Testis (tissue), 2 donors: ENCODE measurements at regions not wholly inside any gene's neighbourhood (a gene's known extent, or its start where the extent isn't known, plus 50 kb on each side); places are given as distances from the start of the nearest gene placed in this dataset.

Source experiments
- DNase-seq: peaks from one replicate; pipeline ENCODE4 v3.0.0-alpha.2; 2019
- H3K27ac ChIP-seq, 2 donors: fragments of 200-600 bp; sonication (generic); one replicate each; pipeline ENCODE4 v1.5.1; 2019
- H3K27me3 ChIP-seq: fragments of 200-600 bp; sonication (generic); one replicate; pipeline ENCODE4 v1.5.1; 2019
- H3K36me3 ChIP-seq: fragments of 200-600 bp; sonication (generic); one replicate; pipeline ENCODE4 v1.5.1; 2017; ENCODE audit warnings: low read depth; ENCODE audit errors: missing control alignments
- H3K4me1 ChIP-seq: fragments of 200-600 bp; sonication (generic); one replicate; pipeline ENCODE4 v1.5.1; 2019
- H3K4me3 ChIP-seq, 2 donors: fragments of 200-600 bp; sonication (generic); one replicate each; pipeline ENCODE4 v1.5.1; 2017 to 2019
- H3K9me3 ChIP-seq: fragments of 200-600 bp; sonication (generic); one replicate; pipeline ENCODE4 v1.5.1; 2017
- POLR2A ChIP-seq: fragments of 450-650 bp; IDR thresholded peaks from one replicate; pipeline ENCODE4 v1.6.1; 2017; ENCODE audit warnings: antibody characterized with exemption, mild to moderate bottlenecking, moderate library complexity
- WGBS, 2 donors: methylation state at CpG; one replicate each; pipeline ENCODE4 v1.1.5; 2018; 5-methylcytosine and 5-hydroxymethylcytosine counted together
- intact Hi-C: fragments of 100-400 bp; cut with DNase I; formaldehyde crosslinking; loops from one replicate; pipeline ENCODE4 v1.15.1; 2023; ENCODE audit warnings: low total_unique reads
- TF ChIP-seq, protein P1 (sequence below), 3 experiments: fragments of 450-650 bp in 2 of 3; fragments of 200-600 bp in 1 of 3; sonication (generic) in 1 of 3; IDR thresholded peaks; one replicate each; pipeline ENCODE4 v1.5.1; 2016 to 2019; ENCODE audit warnings: antibody characterized with exemption in 3 of 3, mild to moderate bottlenecking in 2 of 3, moderate library complexity in 1 of 3

- intact Hi-C loops: no loop called here
- H3K36me3 ChIP-seq: no peaks in the 10 kb centered on the region
- TF ChIP-seq, protein P1, sequence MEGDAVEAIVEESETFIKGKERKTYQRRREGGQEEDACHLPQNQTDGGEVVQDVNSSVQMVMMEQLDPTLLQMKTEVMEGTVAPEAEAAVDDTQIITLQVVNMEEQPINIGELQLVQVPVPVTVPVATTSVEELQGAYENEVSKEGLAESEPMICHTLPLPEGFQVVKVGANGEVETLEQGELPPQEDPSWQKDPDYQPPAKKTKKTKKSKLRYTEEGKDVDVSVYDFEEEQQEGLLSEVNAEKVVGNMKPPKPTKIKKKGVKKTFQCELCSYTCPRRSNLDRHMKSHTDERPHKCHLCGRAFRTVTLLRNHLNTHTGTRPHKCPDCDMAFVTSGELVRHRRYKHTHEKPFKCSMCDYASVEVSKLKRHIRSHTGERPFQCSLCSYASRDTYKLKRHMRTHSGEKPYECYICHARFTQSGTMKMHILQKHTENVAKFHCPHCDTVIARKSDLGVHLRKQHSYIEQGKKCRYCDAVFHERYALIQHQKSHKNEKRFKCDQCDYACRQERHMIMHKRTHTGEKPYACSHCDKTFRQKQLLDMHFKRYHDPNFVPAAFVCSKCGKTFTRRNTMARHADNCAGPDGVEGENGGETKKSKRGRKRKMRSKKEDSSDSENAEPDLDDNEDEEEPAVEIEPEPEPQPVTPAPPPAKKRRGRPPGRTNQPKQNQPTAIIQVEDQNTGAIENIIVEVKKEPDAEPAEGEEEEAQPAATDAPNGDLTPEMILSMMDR (IDR thresholded peaks at IDR 0.05): no peak
- TF ChIP-seq POLR2A: no peak
These were observed 782.0 kb downstream of the EPHA3 start for GRCh38 chr3:89889386-89889785.

GRCh38 chr3:89908711-89909213 lies 801.3 kb downstream of the EPHA3 start:
- no peaks in the 10 kb centered on the region for H3K4me1 ChIP-seq
- no peak overlapping the region for H3K4me3 ChIP-seq
- H3K9me3 ChIP-seq: no peaks in the 10 kb centered on the region
- H3K36me3 ChIP-seq: no peaks in the 10 kb centered on the region
- H3K27ac ChIP-seq: no peak overlapping the region
- H3K27me3 ChIP-seq: no peaks in the 10 kb centered on the region
- intact Hi-C loops: no loop called here
- DNase-seq: no peak
- TF ChIP-seq, protein P1 (IDR thresholded peaks at IDR 0.05): no peak
- no peak for TF ChIP-seq POLR2A

More at GRCh38 chr3:89889386-89889785, 782.0 kb downstream of the EPHA3 start:
- Histone ChIP-seq H3K27ac (no peak overlapping the region), H3K27me3 (no peaks in the 10 kb centered on the region), H3K9me3 (no peaks in the 10 kb centered on the region), H3K4me1 (no peaks in the 10 kb centered on the region), H3K4me3 (no peak overlapping the region)
- DNase-seq: no peak

GRCh38 chr3:89912031-89912430 lies 804.6 kb downstream of the EPHA3 start:
- no peaks in the 10 kb centered on the region for H3K4me1 ChIP-seq
- H3K36me3 ChIP-seq: no peaks in the 10 kb centered on the region
- H3K9me3 ChIP-seq: no peaks in the 10 kb centered on the region
- no peak for TF ChIP-seq POLR2A
- TF ChIP-seq, protein P1 (IDR thresholded peaks at IDR 0.05): no peak
- H3K4me3 ChIP-seq: no peak overlapping the region
- 62 to 73% methylated on average over 6 of the region's 6 CpGs for WGBS, 2 donors
- intact Hi-C loops: no loop called here
- no peak for DNase-seq
- H3K27ac ChIP-seq: no peak overlapping the region
- no peaks in the 10 kb centered on the region for H3K27me3 ChIP-seq

DNA sequence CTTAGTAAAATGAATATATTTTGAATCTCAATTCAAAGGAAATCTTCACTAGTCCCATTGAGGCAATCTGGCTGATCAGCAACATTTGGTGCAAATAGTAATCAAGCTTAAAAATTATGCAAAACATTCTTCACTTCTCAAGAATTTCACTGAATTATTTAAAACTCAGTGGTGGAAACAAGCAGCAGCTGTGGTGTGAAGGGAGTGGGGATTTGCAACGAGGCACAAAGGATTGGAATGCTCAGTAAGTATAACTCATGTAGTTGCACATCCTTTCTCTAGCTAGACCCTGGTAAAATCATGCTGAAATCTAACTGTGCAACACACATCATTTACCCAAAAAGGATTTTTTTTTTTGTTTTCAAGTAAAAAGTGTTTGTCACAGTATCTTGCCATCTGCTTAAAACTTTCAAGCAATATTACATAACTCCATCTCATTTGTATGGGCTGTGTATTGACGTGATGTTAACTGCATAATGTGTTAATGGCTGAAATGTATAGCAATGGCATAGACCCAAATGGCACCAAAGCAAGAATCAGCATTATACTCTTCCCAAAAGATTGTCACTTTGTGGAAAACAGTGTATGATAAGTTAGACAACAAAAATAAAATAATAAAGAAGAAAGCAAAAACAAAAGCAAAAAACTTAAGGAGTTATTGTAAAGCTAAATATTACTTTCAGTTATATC lies 816.6 kb downstream of the EPHA3 start:
- no peak for TF ChIP-seq POLR2A
- TF ChIP-seq, protein P1 (IDR thresholded peaks at IDR 0.05): no peak
- H3K36me3 ChIP-seq: no peaks in the 10 kb centered on the region
- no peak overlapping the region for H3K27ac ChIP-seq
- DNase-seq: no peak
- intact Hi-C loops: no loop called here
- H3K9me3 ChIP-seq: no peaks in the 10 kb centered on the region
- no peaks in the 10 kb centered on the region for H3K4me1 ChIP-seq
- WGBS, 2 donors: 53 to 60% methylated on average over 2 of the region's 2 CpGs
- H3K4me3 ChIP-seq: no peak overlapping the region
- H3K27me3 ChIP-seq: no peaks in the 10 kb centered on the region

GRCh38 chr3:89925976-89926375 lies 818.6 kb downstream of the EPHA3 start:
- no peak for TF ChIP-seq POLR2A
- TF ChIP-seq, protein P1 (IDR thresholded peaks at IDR 0.05): no peak
- Histone ChIP-seq H3K9me3 (no peaks in the 10 kb centered on the region), H3K4me3 (no peak overlapping the region), H3K27me3 (no peaks in the 10 kb centered on the region), H3K36me3 (no peaks in the 10 kb centered on the region), H3K4me1 (no peaks in the 10 kb centered on the region), H3K27ac (no peak overlapping the region)
- intact Hi-C loops: no loop called here
- DNase-seq: no peak
- WGBS, 2 donors: 73 to 75% methylated on average over 3 of the region's 3 CpGs
